CD8-positive, alpha-beta memory T cell (primary cell): ENCODE measurements at regions not wholly inside any gene's neighbourhood (a gene's known extent, or its start where the extent isn't known, plus 50 kb on each side); places are given as distances from the start of the nearest gene placed in this dataset.

ENCODE experiments used
- CTCF ChIA-PET: fragments of 350-600 bp; sonication (Branson Sonifier 250); formaldehyde crosslinking; loops from one replicate; lab custom pipeline; 2021; ENCODE audit warnings: antibody characterized with exemption; lab: Charles Lee
- POLR2A ChIA-PET: fragments of 350-600 bp; sonication (Branson Sonifier 250); formaldehyde crosslinking; loops from one replicate; lab custom pipeline; 2021; ENCODE audit warnings: antibody characterized with exemption; lab: Charles Lee
- DNase-seq, 5 donors: peaks; one replicate each; pipeline versions ENCODE4 v3.0.0 to v3.0.0-alpha.2; 2020 to 2022; ENCODE audit warnings: mixed read lengths in 1 of 5
- H3K27ac ChIP-seq: one replicate; pipeline ENCODE4 v1.7.0; 2013; ENCODE audit warnings: low read depth, mild to moderate bottlenecking, low read length, moderate library complexity
- H3K27me3 ChIP-seq: 2 replicates; pipeline ENCODE4 v1.7.0; 2013; ENCODE audit warnings: low read length, mild to moderate bottlenecking; ENCODE audit not compliant: insufficient read depth, poor library complexity, severe bottlenecking
- H3K36me3 ChIP-seq: 2 replicates; pipeline ENCODE4 v1.7.0; 2013; ENCODE audit warnings: mild to moderate bottlenecking, low read length, moderate library complexity; ENCODE audit not compliant: insufficient read depth
- H3K4me1 ChIP-seq: 2 replicates; pipeline ENCODE4 v1.7.0; 2013; ENCODE audit warnings: mild to moderate bottlenecking, low read length, moderate library complexity; ENCODE audit not compliant: insufficient read depth
- H3K4me3 ChIP-seq: 2 replicates; pipeline ENCODE4 v1.7.0; 2013; ENCODE audit warnings: mild to moderate bottlenecking, low read length
- H3K9me3 ChIP-seq: 2 replicates; pipeline ENCODE4 v1.7.0; 2013; ENCODE audit warnings: mild to moderate bottlenecking, low read length
- H3K27ac Mint-ChIP-seq, 8 donors: one replicate each; pipeline ENCODE4 v1.8.0; 2020 to 2021; ENCODE audit warnings: mixed read lengths in 8 of 8, mild to moderate bottlenecking in 6 of 8, inconsistent platforms in 3 of 8, moderate library complexity in 3 of 8
- H3K27me3 Mint-ChIP-seq, 2 donors: one replicate each; pipeline ENCODE4 v1.8.0; 2020 to 2021; ENCODE audit warnings: mixed read lengths in 2 of 2, mild to moderate bottlenecking in 1 of 2, moderate library complexity in 1 of 2
- H3K36me3 Mint-ChIP-seq, 3 donors: one replicate each; pipeline ENCODE4 v1.8.0; 2020 to 2021; ENCODE audit warnings: mixed read lengths in 3 of 3, inconsistent platforms in 1 of 3, mild to moderate bottlenecking in 1 of 3
- H3K4me1 Mint-ChIP-seq, 3 donors: one replicate each; pipeline ENCODE4 v1.8.0; 2020 to 2021; ENCODE audit warnings: mixed read lengths in 3 of 3, inconsistent platforms in 1 of 3, mild to moderate bottlenecking in 1 of 3
- H3K4me3 Mint-ChIP-seq, 7 donors: one replicate each; pipeline ENCODE4 v1.8.0; 2020 to 2021; ENCODE audit warnings: mixed read lengths in 7 of 7, mild to moderate bottlenecking in 6 of 7, moderate library complexity in 4 of 7, inconsistent platforms in 2 of 7
- H3K9me3 Mint-ChIP-seq, 5 donors: one replicate each; pipeline ENCODE4 v1.8.0; 2020 to 2022; ENCODE audit warnings: mixed read lengths in 5 of 5, mild to moderate bottlenecking in 3 of 5, moderate library complexity in 2 of 5, inconsistent platforms in 1 of 5

DNA sequence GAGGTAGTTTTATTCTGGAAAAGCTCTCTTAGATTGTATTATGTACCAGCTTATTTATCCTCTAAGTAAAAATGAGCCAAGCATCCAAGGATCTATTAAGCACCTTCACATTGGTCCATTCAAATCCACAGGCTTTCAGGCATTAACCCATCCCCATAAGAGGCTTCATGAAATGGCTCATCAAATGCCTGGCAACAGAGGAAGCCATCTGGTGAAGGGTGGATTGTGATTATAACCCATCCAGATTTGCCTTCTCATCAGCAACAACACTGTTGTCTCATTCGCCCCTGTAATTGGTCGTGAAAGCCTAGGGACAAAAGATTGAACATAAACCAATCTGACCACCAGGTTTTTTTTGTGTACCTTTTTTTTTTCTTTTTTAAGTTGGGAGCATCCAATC is 134.3 kb upstream of the TACR1 start:
- Histone ChIP-seq H3K27me3 (no peaks in the 10 kb centered on the region), H3K36me3 (no peaks in the 10 kb centered on the region), H3K4me3 (no peak overlapping the region), H3K27ac (no peak overlapping the region), H3K4me1 (no peaks in the 10 kb centered on the region), H3K9me3 (no peaks in the 10 kb centered on the region)
- no peaks in the 10 kb centered on the region for H3K36me3 Mint-ChIP-seq
- H3K27ac Mint-ChIP-seq = no peak overlapping the region
- ChIA-PET CTCF (interaction anchor here (1.3 kb wide), 1 partner anchor 13 kb away, joined by 3 read pairs; no protein-coding TSS in a partner anchor), POLR2A (no interaction called here)
- no peaks in the 10 kb centered on the region for H3K4me1 Mint-ChIP-seq
- H3K27me3 Mint-ChIP-seq = no peaks in the 10 kb centered on the region
- H3K4me3 Mint-ChIP-seq = no peak overlapping the region
- DNase-seq = no peak
- peaks cover 0 to 7% (median 4%) of the 10 kb centered on the region in 5 donors for H3K9me3 Mint-ChIP-seq

DNA sequence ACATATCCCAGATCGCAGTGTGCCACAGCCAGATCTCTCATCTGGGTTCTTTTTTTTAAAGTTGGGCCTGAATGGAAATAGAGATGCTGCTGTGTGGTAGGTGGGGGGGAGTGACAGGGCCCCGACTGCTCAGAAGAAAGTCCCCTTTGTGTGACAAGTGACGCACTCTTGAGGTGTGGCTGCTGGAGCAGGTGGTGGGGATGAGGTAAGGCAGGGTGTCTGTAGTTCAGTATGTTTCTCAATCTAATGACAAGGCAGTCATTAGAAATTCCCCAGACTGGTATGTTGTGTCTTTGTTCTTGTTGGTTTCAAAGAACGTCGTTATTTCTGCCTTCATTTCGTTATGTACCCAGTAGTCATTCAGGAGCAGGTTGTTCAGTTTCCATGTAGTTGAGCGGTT is 128.8 kb upstream of the TACR1 start:
- ChIA-PET POLR2A (no interaction called here), CTCF (no interaction called here)
- H3K27me3 Mint-ChIP-seq = peaks cover 7 to 9% of the 10 kb centered on the region in 2 donors
- Histone ChIP-seq H3K4me1 (no peaks in the 10 kb centered on the region), H3K27me3 (no peaks in the 10 kb centered on the region), H3K4me3 (no peak overlapping the region), H3K36me3 (no peaks in the 10 kb centered on the region), H3K27ac (no peak overlapping the region), H3K9me3 (no peaks in the 10 kb centered on the region)
- H3K9me3 Mint-ChIP-seq = peaks cover 0 to 9% (median 4%) of the 10 kb centered on the region in 5 donors
- DNase-seq = no peak
- no peaks in the 10 kb centered on the region for H3K4me1 Mint-ChIP-seq
- no peak overlapping the region for H3K27ac Mint-ChIP-seq
- no peaks in the 10 kb centered on the region for H3K36me3 Mint-ChIP-seq
- no peak overlapping the region for H3K4me3 Mint-ChIP-seq

DNA sequence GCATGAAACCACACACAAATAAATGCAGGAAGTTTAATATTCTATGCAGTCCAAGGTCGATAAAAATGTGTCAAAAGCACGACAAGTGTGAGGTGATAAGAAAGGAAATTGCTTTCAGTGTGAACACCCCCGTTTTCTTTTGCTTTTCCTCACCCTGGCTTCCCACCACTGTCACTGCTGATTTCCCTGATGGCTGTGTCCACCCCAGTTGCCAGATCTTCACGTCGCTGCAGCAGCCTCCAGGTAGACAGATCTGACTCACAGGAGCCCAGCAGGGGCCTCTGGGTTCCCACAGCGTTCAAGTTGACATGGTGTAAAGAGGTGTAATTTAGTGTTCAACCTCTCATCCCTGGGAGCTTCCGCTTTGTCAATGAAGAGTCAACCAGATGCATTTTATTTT is 128.0 kb upstream of the TACR1 start:
- Histone ChIP-seq H3K9me3 (no peaks in the 10 kb centered on the region), H3K27me3 (no peaks in the 10 kb centered on the region), H3K27ac (no peak overlapping the region), H3K4me1 (no peaks in the 10 kb centered on the region), H3K36me3 (no peaks in the 10 kb centered on the region), H3K4me3 (no peak overlapping the region)
- H3K27ac Mint-ChIP-seq = no peak overlapping the region
- CTCF ChIA-PET = no interaction called here
- no peak for DNase-seq
- H3K4me1 Mint-ChIP-seq = no peaks in the 10 kb centered on the region
- H3K36me3 Mint-ChIP-seq = no peaks in the 10 kb centered on the region
- peaks cover 0 to 9% (median 4%) of the 10 kb centered on the region in 5 donors for H3K9me3 Mint-ChIP-seq
- no peak overlapping the region for H3K4me3 Mint-ChIP-seq
- peaks cover 7 to 9% of the 10 kb centered on the region in 2 donors for H3K27me3 Mint-ChIP-seq
- POLR2A ChIA-PET = no interaction called here

DNA sequence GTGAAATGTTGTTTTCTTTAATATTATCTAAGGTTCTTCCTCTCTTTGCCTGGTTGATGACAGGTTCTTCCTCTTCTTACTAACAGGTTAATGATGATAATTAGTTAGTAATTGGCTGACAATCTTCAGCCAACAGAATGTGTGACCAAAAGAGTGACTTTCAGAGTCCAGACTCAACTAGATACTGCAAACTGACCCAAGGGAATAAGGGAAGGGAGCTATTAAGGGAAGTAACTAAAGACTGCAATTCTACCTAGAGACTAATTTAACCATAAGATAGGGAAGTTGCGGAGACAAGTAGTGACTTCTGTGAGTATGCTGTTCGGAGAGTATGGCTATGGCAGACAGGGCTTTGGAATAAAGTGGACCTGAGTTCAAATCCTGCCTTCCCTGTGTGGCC is 127.3 kb upstream of the TACR1 start:
- Mint-ChIP-seq H3K9me3 (peaks cover 0 to 9% (median 4%) of the 10 kb centered on the region in 5 donors), H3K27me3 (peaks cover 7 to 9% of the 10 kb centered on the region in 2 donors), H3K36me3 (no peaks in the 10 kb centered on the region), H3K4me3 (no peak overlapping the region), H3K4me1 (no peaks in the 10 kb centered on the region), H3K27ac (no peak overlapping the region)
- Histone ChIP-seq H3K36me3 (no peaks in the 10 kb centered on the region), H3K9me3 (no peaks in the 10 kb centered on the region), H3K27ac (no peak overlapping the region), H3K4me1 (no peaks in the 10 kb centered on the region), H3K27me3 (no peaks in the 10 kb centered on the region), H3K4me3 (no peak overlapping the region)
- no peak for DNase-seq
- POLR2A ChIA-PET = no interaction called here
- CTCF ChIA-PET = no interaction called here

DNA sequence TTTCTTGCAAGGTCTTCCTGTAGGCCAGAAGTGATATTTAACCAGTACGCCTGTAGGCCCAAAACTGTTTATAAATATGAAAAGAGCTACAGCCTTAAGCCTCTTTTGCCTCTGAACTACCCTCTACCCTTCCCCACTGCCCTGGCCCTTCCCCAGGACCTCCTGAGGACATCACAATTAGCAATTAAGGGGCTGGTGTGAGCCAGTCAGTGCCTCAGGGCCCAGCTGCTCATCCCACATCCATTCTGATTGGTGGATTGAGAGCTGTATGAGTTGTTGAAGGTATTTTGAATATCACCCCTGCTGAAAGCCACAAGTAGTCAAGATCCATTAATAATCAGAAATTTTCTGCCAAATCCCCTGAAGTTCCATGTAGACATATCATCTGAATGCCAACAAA is 126.3 kb upstream of the TACR1 start:
- Mint-ChIP-seq H3K36me3 (no peaks in the 10 kb centered on the region), H3K9me3 (peaks cover 0 to 9% (median 4%) of the 10 kb centered on the region in 5 donors), H3K4me3 (no peak overlapping the region), H3K4me1 (no peaks in the 10 kb centered on the region), H3K27me3 (peaks cover 7 to 9% of the 10 kb centered on the region in 2 donors), H3K27ac (no peak overlapping the region)
- DNase-seq = no peak
- H3K9me3 ChIP-seq = no peaks in the 10 kb centered on the region
- no peaks in the 10 kb centered on the region for H3K36me3 ChIP-seq
- no peak overlapping the region for H3K27ac ChIP-seq
- POLR2A ChIA-PET = no interaction called here
- H3K4me1 ChIP-seq = no peaks in the 10 kb centered on the region
- H3K27me3 ChIP-seq = no peaks in the 10 kb centered on the region
- H3K4me3 ChIP-seq = no peak overlapping the region
- CTCF ChIA-PET = no interaction called here

DNA sequence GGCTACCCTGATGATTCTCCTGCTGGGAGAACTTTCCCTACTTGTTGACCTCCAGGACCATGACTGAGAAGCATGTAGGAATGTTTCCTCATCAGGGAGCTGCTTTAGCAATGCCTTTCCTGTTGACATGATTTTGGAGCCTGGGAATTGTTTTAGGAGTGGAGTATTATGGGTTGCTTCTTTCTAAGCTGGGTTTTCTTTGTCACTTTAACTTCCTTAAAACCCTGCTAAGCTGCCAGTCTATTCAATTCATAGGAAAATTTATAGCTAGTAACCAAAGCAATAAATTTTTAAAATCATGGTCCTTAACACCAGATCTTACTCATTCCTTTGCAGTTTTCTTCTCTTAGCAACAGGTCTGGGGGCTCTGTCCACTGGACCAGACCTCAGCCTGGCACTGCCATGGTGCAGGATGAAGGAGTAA is 125.6 kb upstream of the TACR1 start:
- H3K27ac ChIP-seq = no peak overlapping the region
- Mint-ChIP-seq H3K4me1 (no peaks in the 10 kb centered on the region), H3K27me3 (peaks cover 7 to 13% of the 10 kb centered on the region in 2 donors), H3K9me3 (peaks cover 0 to 9% (median 3%) of the 10 kb centered on the region in 5 donors), H3K36me3 (no peaks in the 10 kb centered on the region), H3K27ac (no peak overlapping the region), H3K4me3 (no peak overlapping the region)
- H3K27me3 ChIP-seq = no peaks in the 10 kb centered on the region
- CTCF ChIA-PET = no interaction called here
- POLR2A ChIA-PET = no interaction called here
- H3K36me3 ChIP-seq = no peaks in the 10 kb centered on the region
- no peak overlapping the region for H3K4me3 ChIP-seq
- H3K4me1 ChIP-seq = no peaks in the 10 kb centered on the region
- H3K9me3 ChIP-seq = no peaks in the 10 kb centered on the region
- DNase-seq = no peak

DNA sequence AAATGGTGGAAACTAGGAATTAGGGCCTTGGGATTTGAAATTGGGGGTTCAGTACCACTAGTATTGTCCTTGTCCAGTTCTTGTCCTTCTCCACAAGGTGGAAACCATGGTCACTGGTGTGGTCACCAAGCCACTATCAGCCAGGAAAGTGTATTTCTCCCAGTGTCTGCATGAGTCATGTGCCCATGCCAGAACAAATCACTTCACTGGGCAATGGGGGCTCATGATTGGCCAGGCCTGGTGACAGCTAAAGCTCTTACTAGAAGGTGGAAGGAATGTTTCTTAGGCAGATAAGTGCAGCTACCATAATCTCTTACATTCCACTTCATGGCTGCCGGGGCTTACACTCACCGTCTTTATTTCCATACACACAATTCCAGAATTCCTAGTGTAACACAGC is 124.8 kb upstream of the TACR1 start:
- peaks cover 7 to 13% of the 10 kb centered on the region in 2 donors for H3K27me3 Mint-ChIP-seq
- H3K4me1 Mint-ChIP-seq = no peaks in the 10 kb centered on the region
- CTCF ChIA-PET = no interaction called here
- no peak overlapping the region for H3K4me3 ChIP-seq
- no peaks in the 10 kb centered on the region for H3K36me3 Mint-ChIP-seq
- H3K27me3 ChIP-seq = no peaks in the 10 kb centered on the region
- POLR2A ChIA-PET = no interaction called here
- H3K4me1 ChIP-seq = no peaks in the 10 kb centered on the region
- peaks cover 0 to 6% (median 2%) of the 10 kb centered on the region in 5 donors for H3K9me3 Mint-ChIP-seq
- H3K27ac Mint-ChIP-seq = no peak overlapping the region
- H3K36me3 ChIP-seq = no peaks in the 10 kb centered on the region
- no peak for DNase-seq
- H3K4me3 Mint-ChIP-seq = no peak overlapping the region
- no peak overlapping the region for H3K27ac ChIP-seq
- H3K9me3 ChIP-seq = no peaks in the 10 kb centered on the region

DNA sequence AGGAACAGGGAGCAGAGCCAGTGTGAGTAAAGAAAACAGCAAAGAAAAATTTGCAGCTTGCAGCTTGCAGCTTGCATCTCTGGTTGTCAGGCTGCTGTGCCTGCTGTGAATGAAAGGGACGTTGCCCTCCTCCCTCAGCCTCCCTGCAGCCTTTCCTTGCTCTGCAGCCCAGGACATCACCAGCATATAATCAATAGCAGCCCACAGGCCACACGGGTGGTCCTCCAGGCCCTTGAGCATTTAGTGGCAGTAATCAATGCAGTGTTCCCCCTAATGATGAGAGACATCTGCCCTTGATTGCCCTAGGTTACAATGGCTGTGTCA is 122.2 kb upstream of the TACR1 start:
- Histone ChIP-seq H3K9me3 (no peaks in the 10 kb centered on the region), H3K27ac (no peak overlapping the region), H3K4me1 (no peaks in the 10 kb centered on the region), H3K4me3 (no peak overlapping the region), H3K27me3 (no peaks in the 10 kb centered on the region), H3K36me3 (no peaks in the 10 kb centered on the region)
- no peak for DNase-seq
- POLR2A ChIA-PET = no interaction called here
- no peaks in the 10 kb centered on the region for H3K9me3 Mint-ChIP-seq
- CTCF ChIA-PET = interaction anchor here (1.2 kb wide), 1 partner anchor 13 kb away, joined by 3 read pairs; no protein-coding TSS in a partner anchor
- H3K27me3 Mint-ChIP-seq = peaks cover 0 to 6% of the 10 kb centered on the region in 2 donors
- no peaks in the 10 kb centered on the region for H3K4me1 Mint-ChIP-seq
- H3K27ac Mint-ChIP-seq = no peak overlapping the region
- no peaks in the 10 kb centered on the region for H3K36me3 Mint-ChIP-seq
- no peak overlapping the region for H3K4me3 Mint-ChIP-seq
